ENCODE measurements at regions not wholly inside any gene's neighbourhood (a gene's known extent, or its start where the extent isn't known, plus 50 kb on each side); places are given as distances from the start of the nearest gene placed in this dataset.

GRCh38 chrX:99469439-99469838 lies 940.6 kb downstream of the PCDH19 start:
- Histone ChIP-seq H3K4me3 (no peak overlapping the region), H3K4me1 (no peaks in the 10 kb centered on the region), H3K36me3 (no peaks in the 10 kb centered on the region), H3K27ac (no peak overlapping the region), H3K9me3 (peaks cover 0 to 10% (median 0%) of the 10 kb centered on the region in 12 donors), H3K27me3 (peaks cover 0 to 5% (median 0%) of the 10 kb centered on the region in 9 donors)
- WGBS, 4 donors, result 48 to 71% (median 62%) methylated on average over 3 of the region's 3 CpGs
- ATAC-seq (no peak), DNase-seq (no peak)
- no peak for TF ChIP-seq POLR2A (IDR thresholded peaks at IDR 0.05)
- no peak for TF ChIP-seq CTCF (IDR thresholded peaks at IDR 0.05)
- intact Hi-C loops (cut with DNase I), result no loop called here

GRCh38 chrX:99468993-99469392 lies 941.1 kb downstream of the PCDH19 start:
- 40 to 59% (median 51%) methylated on average over 4 to 5 of the region's 5 CpGs for WGBS, 4 donors
- Histone ChIP-seq H3K27ac (no peak overlapping the region), H3K9me3 (peaks cover 0 to 6% (median 0%) of the 10 kb centered on the region in 12 donors), H3K36me3 (no peaks in the 10 kb centered on the region), H3K27me3 (peaks cover 0 to 5% (median 0%) of the 10 kb centered on the region in 9 donors), H3K4me3 (no peak overlapping the region), H3K4me1 (no peaks in the 10 kb centered on the region)
- TF ChIP-seq POLR2A (IDR thresholded peaks at IDR 0.05) (no peak), CTCF (IDR thresholded peaks at IDR 0.05) (no peak)
- DNase-seq (no peak), ATAC-seq (no peak)
- intact Hi-C loops (cut with DNase I), result no loop called here

GRCh38 chrX:99461223-99461622 lies 948.9 kb downstream of the PCDH19 start:
- H3K27ac ChIP-seq, result no peak overlapping the region

GRCh38 chrX:99445336-99445735 lies 964.7 kb downstream of the PCDH19 start:
- Histone ChIP-seq H3K4me1 (no peaks in the 10 kb centered on the region), H3K36me3 (no peaks in the 10 kb centered on the region), H3K27me3 (no peaks in the 10 kb centered on the region), H3K9me3 (no peaks in the 10 kb centered on the region), H3K27ac (no peak overlapping the region), H3K4me3 (no peak overlapping the region)
- ATAC-seq (no peak), DNase-seq (no peak)
- 67 to 97% (median 79%) methylated on average over 1 of the region's 1 CpG for WGBS, 4 donors
- intact Hi-C loops (cut with DNase I), result no loop called here
- TF ChIP-seq POLR2A (IDR thresholded peaks at IDR 0.05) (no peak), CTCF (IDR thresholded peaks at IDR 0.05) (no peak)

More at GRCh38 chrX:99461223-99461622, 948.9 kb downstream of the PCDH19 start:
- H3K36me3 ChIP-seq, result no peaks in the 10 kb centered on the region
- H3K4me3 ChIP-seq, result no peak overlapping the region
- DNase-seq (no peak), ATAC-seq (no peak)
- no peaks in the 10 kb centered on the region for H3K27me3 ChIP-seq
- H3K9me3 ChIP-seq, result no peaks in the 10 kb centered on the region
- H3K4me1 ChIP-seq, result no peaks in the 10 kb centered on the region
- intact Hi-C loops (cut with DNase I), result no loop called here
- 40 to 60% (median 48%) methylated on average over 4 of the region's 4 CpGs for WGBS, 4 donors
- TF ChIP-seq POLR2A (IDR thresholded peaks at IDR 0.05) (no peak), CTCF (IDR thresholded peaks at IDR 0.05) (no peak)
